IPS-18c (cell line): ENCODE measurements at regions not wholly inside any gene's neighbourhood (a gene's known extent, or its start where the extent isn't known, plus 50 kb on each side); places are given as distances from the start of the nearest gene placed in this dataset.
"Not testable (repeated sequence)": the region's sequence is repeated elsewhere in the genome, so short reads cannot be mapped to it uniquely, and the experiment has no call there.

Experiments used
- H3K4me3 ChIP-seq: 2 replicates; pipeline ENCODE4 v1.7.0; 2013; ENCODE audit warnings: low read depth, mild to moderate bottlenecking, low read length, moderate library complexity; ENCODE audit not compliant: insufficient read depth
- H3K9me3 ChIP-seq: one replicate; pipeline ENCODE4 v1.6.1; 2013; ENCODE audit warnings: mild to moderate bottlenecking, low read length, moderate library complexity; ENCODE audit not compliant: control insufficient read depth, insufficient read depth

GRCh38 chr5:90119531-90119971, 290.0 kb downstream of the CETN3 start:
- Histone ChIP-seq H3K4me3 (no peak overlapping the region), H3K9me3 (no peaks in the 10 kb centered on the region)

GRCh38 chr5:90117005-90117404, 292.6 kb downstream of the CETN3 start:
- H3K9me3 ChIP-seq: no peaks in the 10 kb centered on the region
- H3K4me3 ChIP-seq: no peak overlapping the region

GRCh38 chr5:90113108-90113507, 296.4 kb downstream of the CETN3 start:
- no peak overlapping the region for H3K4me3 ChIP-seq

GRCh38 chr5:90112033-90112692, 297.4 kb downstream of the CETN3 start:
- H3K9me3 ChIP-seq: no peaks in the 10 kb centered on the region
- no peak overlapping the region for H3K4me3 ChIP-seq

More at GRCh38 chr5:90113108-90113507, 296.4 kb downstream of the CETN3 start:
- H3K9me3 ChIP-seq: no peaks in the 10 kb centered on the region

GRCh38 chr5:90111364-90112032, 298.1 kb downstream of the CETN3 start:
- no peak overlapping the region for H3K4me3 ChIP-seq
- no peaks in the 10 kb centered on the region for H3K9me3 ChIP-seq

GRCh38 chr5:90109285-90109684, 300.3 kb downstream of the CETN3 start:
- no peak overlapping the region for H3K4me3 ChIP-seq
- H3K9me3 ChIP-seq: no peaks in the 10 kb centered on the region

GRCh38 chr5:90099099-90099498, 310.5 kb downstream of the CETN3 start:
- no peaks in the 10 kb centered on the region for H3K9me3 ChIP-seq
- no peak overlapping the region for H3K4me3 ChIP-seq

- Histone ChIP-seq H3K4me3 (no peak overlapping the region), H3K9me3 (no peaks in the 10 kb centered on the region)
Observed at GRCh38 chr5:90097082-90097477, 312.5 kb downstream of the CETN3 start.

GRCh38 chr5:90096415-90097081, 313.0 kb downstream of the CETN3 start:
- no peaks in the 10 kb centered on the region for H3K9me3 ChIP-seq
- no peak overlapping the region for H3K4me3 ChIP-seq

GRCh38 chr5:90095292-90096060, 314.1 kb downstream of the CETN3 start:
- Histone ChIP-seq H3K9me3 (no peaks in the 10 kb centered on the region), H3K4me3 (no peak overlapping the region)

- Histone ChIP-seq H3K4me3 (no peak overlapping the region), H3K9me3 (no peaks in the 10 kb centered on the region)
Observed at GRCh38 chr5:90093751-90094485, 315.6 kb downstream of the CETN3 start.

GRCh38 chr5:90092734-90093133, 316.8 kb downstream of the CETN3 start:
- Histone ChIP-seq H3K9me3 (no peaks in the 10 kb centered on the region), H3K4me3 (no peak overlapping the region)

GRCh38 chr5:90084342-90084741, 325.2 kb downstream of the CETN3 start:
- H3K4me3 ChIP-seq: no peak overlapping the region
- no peaks in the 10 kb centered on the region for H3K9me3 ChIP-seq

- H3K4me3 ChIP-seq: peak overlapping the region; percentile 22; the same call in 1 of the 2 replicates
- not testable (repeated sequence) for H3K9me3 ChIP-seq
Observed at GRCh38 chr5:90073026-90073570, 336.5 kb downstream of the CETN3 start.

- Histone ChIP-seq H3K4me3 (no peak overlapping the region), H3K9me3 (no peaks in the 10 kb centered on the region)
Observed at GRCh38 chr5:90071656-90072055, 337.9 kb downstream of the CETN3 start.

- no peak overlapping the region for H3K4me3 ChIP-seq
- H3K9me3 ChIP-seq: no peaks in the 10 kb centered on the region
Observed at GRCh38 chr5:90071066-90071465, 338.5 kb downstream of the CETN3 start.

- Histone ChIP-seq H3K9me3 (no peaks in the 10 kb centered on the region), H3K4me3 (no peak overlapping the region)
Observed at GRCh38 chr5:90066920-90067319, 342.6 kb downstream of the CETN3 start.
